ENCODE measurements at regions not wholly inside any gene's neighbourhood (a gene's known extent, or its start where the extent isn't known, plus 50 kb on each side); places are given as distances from the start of the nearest gene placed in this dataset.

GRCh38 chr3:193841581-193841980, 248.6 kb downstream of the OPA1 start:
- H4K20me1 ChIP-seq (ENCODE audit: insufficient read depth): no peaks in the 10 kb centered on the region
- H3K4me2 ChIP-seq (ENCODE audit: low read length): no peak overlapping the region
- H3K4me3 ChIP-seq (ENCODE audit: low read length): no peak overlapping the region
- H3F3A ChIP-seq (ENCODE audit: insufficient read depth, low read length, poor library complexity, severe bottlenecking): no peaks in the 10 kb centered on the region
- no peak overlapping the region for H3K9ac ChIP-seq (ENCODE audit: low read length)
- no peaks in the 10 kb centered on the region for H3K79me2 ChIP-seq (replicated peaks; ENCODE audit: insufficient read depth, low read length)
- no peak overlapping the region for H2AFZ ChIP-seq (ENCODE audit: low read depth, low read length)
- no peaks in the 10 kb centered on the region for H3K27me3 ChIP-seq (ENCODE audit: insufficient read depth, low read depth, low read length)
- no peaks in the 10 kb centered on the region for H3K9me2 ChIP-seq (ENCODE audit: insufficient read depth, low read length)
- no peak overlapping the region for H3K27ac ChIP-seq (ENCODE audit: low read length)
- TF ChIP-seq SMC3 (conservative IDR thresholded peaks at IDR 0.05; ENCODE audit: poor library complexity) (no peak), POLR2AphosphoS5 (IDR thresholded peaks at IDR 0.05) (no peak), TAF1 (IDR thresholded peaks at IDR 0.05; ENCODE audit: low read depth) (no peak), MXI1 (conservative IDR thresholded peaks at IDR 0.05; ENCODE audit: poor library complexity, severe bottlenecking) (no peak), EZH2 (IDR thresholded peaks at IDR 0.05; ENCODE audit: borderline replicate concordance, insufficient read depth, low read length, poor library complexity, severe bottlenecking) (no peak), EP300 (conservative IDR thresholded peaks at IDR 0.05; ENCODE audit: poor library complexity, severe bottlenecking) (no peak), CTCF (IDR thresholded peaks at IDR 0.05; ENCODE audit: poor library complexity, severe bottlenecking) (no peak), REST (IDR thresholded peaks at IDR 0.05; ENCODE audit: borderline replicate concordance) (no peak), RAD21 (conservative IDR thresholded peaks at IDR 0.05) (no peak)
- H3K36me3 ChIP-seq (ENCODE audit: insufficient read depth, low read length): no peaks in the 10 kb centered on the region
- H3K9me3 ChIP-seq (ENCODE audit: low read length): no peaks in the 10 kb centered on the region

- H3K79me2 ChIP-seq (replicated peaks; ENCODE audit: insufficient read depth, low read length): no peaks in the 10 kb centered on the region
- H4K20me1 ChIP-seq (ENCODE audit: insufficient read depth): no peaks in the 10 kb centered on the region
- H3K9me2 ChIP-seq (ENCODE audit: insufficient read depth, low read length): no peaks in the 10 kb centered on the region
- no peaks in the 10 kb centered on the region for H3F3A ChIP-seq (ENCODE audit: insufficient read depth, low read length, poor library complexity, severe bottlenecking)
- TF ChIP-seq SMC3 (conservative IDR thresholded peaks at IDR 0.05; ENCODE audit: poor library complexity) (no peak), POLR2AphosphoS5 (IDR thresholded peaks at IDR 0.05) (no peak), REST (IDR thresholded peaks at IDR 0.05; ENCODE audit: borderline replicate concordance) (no peak), RAD21 (conservative IDR thresholded peaks at IDR 0.05) (no peak), EP300 (conservative IDR thresholded peaks at IDR 0.05; ENCODE audit: poor library complexity, severe bottlenecking) (no peak), MXI1 (conservative IDR thresholded peaks at IDR 0.05; ENCODE audit: poor library complexity, severe bottlenecking) (no peak)
- no peak overlapping the region for H3K4me3 ChIP-seq (ENCODE audit: low read length)
- no peaks in the 10 kb centered on the region for H3K27me3 ChIP-seq (ENCODE audit: insufficient read depth, low read depth, low read length)
- no peaks in the 10 kb centered on the region for H3K36me3 ChIP-seq (ENCODE audit: insufficient read depth, low read length)
- no peak overlapping the region for H3K27ac ChIP-seq (ENCODE audit: low read length)
- H3K4me2 ChIP-seq (ENCODE audit: low read length): no peak overlapping the region
- no peak overlapping the region for H2AFZ ChIP-seq (ENCODE audit: low read depth, low read length)
- H3K9me3 ChIP-seq (ENCODE audit: low read length): no peaks in the 10 kb centered on the region
- H3K9ac ChIP-seq (ENCODE audit: low read length): no peak overlapping the region
These were observed 249.2 kb downstream of the OPA1 start for GRCh38 chr3:193842029-193842798.

All from neural cell (in vitro differentiated cells).